K562 (cell line): ENCODE measurements at regions not wholly inside any gene's neighbourhood (a gene's known extent, or its start where the extent isn't known, plus 50 kb on each side); places are given as distances from the start of the nearest gene placed in this dataset.

Experiments used
- CC2D1A ChIP-seq: fragments of 450-650 bp; IDR thresholded peaks from 2 replicates; pipeline ENCODE4 v1.6.1; 2017; ENCODE audit warnings: mild to moderate bottlenecking
- COPS2 ChIP-seq: fragments of 450-650 bp; conservative IDR thresholded peaks from 2 replicates; pipeline ENCODE4 v1.6.1; 2016; ENCODE audit warnings: mild to moderate bottlenecking, moderate library complexity
- CTCF ChIP-seq, 3 experiments: IDR thresholded peaks in 2 of 3; conservative IDR thresholded peaks in 1 of 3; 2 replicates each; pipeline ENCODE4 v1.5.1; 2011 to 2012; ENCODE audit warnings: low read length in 3 of 3, mild to moderate bottlenecking in 3 of 3, control low read depth in 2 of 3, improper control_type of control experiment in 1 of 3, inconsistent platforms in 1 of 3, low read depth in 1 of 3, mixed read lengths in 1 of 3, moderate library complexity in 1 of 3; ENCODE audit not compliant: insufficient read depth in 2 of 3
- GATA2 ChIP-seq: sonication (generic); formaldehyde crosslinking; IDR thresholded peaks from 2 replicates; pipeline ENCODE4 v1.4.0; 2020; ENCODE audit warnings: mild to moderate bottlenecking, missing genetic modification reagents
- PHB ChIP-seq: fragments of 250-450 bp; sonication (Bioruptor Pico); IDR thresholded peaks from 2 replicates; pipeline ENCODE4 v1.5.0; 2021
- RAD21 ChIP-seq, 2 experiments: fragments of 250-450 bp in 1 of 2; fragments of 450-650 bp in 1 of 2; sonication (Bioruptor Pico) in 1 of 2; formaldehyde crosslinking in 1 of 2; IDR thresholded peaks in 1 of 2; conservative IDR thresholded peaks in 1 of 2; 2 replicates each; pipeline versions ENCODE4 v1.4.0 to v1.8.0; 2020 to 2022; ENCODE audit warnings: mild to moderate bottlenecking in 2 of 2, moderate library complexity in 1 of 2
- SMARCA5 ChIP-seq: fragments of 450-650 bp; IDR thresholded peaks from 2 replicates; pipeline ENCODE4 v1.6.1; 2016

DNA sequence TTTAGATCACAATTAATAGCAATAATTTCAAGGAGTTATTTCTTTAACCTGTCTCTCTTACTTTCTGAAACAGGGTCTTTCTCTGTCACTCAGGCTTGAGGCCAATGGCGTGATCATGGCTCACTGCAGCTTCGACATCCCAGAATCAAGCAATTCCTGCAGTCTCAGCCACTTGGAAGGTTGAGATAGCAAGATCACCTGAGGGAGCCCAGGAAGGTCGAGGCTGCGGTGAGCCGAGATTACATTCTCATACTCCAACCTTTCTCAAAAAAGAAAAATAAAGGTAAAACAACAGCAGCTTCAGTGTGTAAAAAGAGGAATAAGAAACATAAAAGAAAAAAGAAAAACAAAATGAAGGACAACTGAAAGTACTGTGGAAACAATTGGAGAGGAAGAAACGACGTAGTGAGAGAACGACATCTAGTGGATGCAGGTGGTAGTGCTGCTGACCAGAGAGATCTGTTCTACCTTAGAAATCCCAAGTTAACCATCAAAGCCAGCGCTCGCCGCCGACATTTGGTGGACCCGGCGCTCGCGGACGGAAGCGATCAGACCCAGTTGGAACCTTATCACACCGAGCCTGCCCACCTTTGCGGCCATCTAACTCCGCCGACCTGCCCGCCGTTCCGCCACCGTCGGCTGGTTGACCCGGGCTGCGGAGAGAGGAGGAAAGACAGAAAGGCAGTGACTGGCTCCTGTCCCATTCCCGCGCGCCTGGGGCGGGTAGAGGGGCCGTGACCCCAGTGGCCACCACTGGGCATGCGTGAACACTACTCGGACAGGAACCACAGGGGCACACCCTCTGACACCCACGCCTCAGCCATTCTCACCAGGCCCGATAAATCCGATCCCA lies 196.1 kb downstream of the ALG10 start (continued):
- peak; percentile 79 to 91 (median 87) for TF ChIP-seq CTCF (IDR thresholded peaks at IDR 0.05 in 2 of 3, conservative IDR thresholded peaks at IDR 0.05 in 1 of 3; ENCODE audit: insufficient read depth in 2 of 3, low read depth in 1 of 3, low read length in 3 of 3)
- TF ChIP-seq COPS2, result no peak
- TF ChIP-seq CC2D1A, result peak; percentile 74
- no peak for TF ChIP-seq SMARCA5
- no peak for TF ChIP-seq GATA2 (CRISPR knock-in tag)
- no peak for TF ChIP-seq PHB (CRISPR knock-in tag)
- peak; percentile 68 to 88 for TF ChIP-seq RAD21 (CRISPR knock-in tag; conservative IDR thresholded peaks at IDR 0.05 in 1 of 2, IDR thresholded peaks at IDR 0.05 in 1 of 2)
